CD8-positive, alpha-beta memory T cell (primary cell): ENCODE measurements at regions not wholly inside any gene's neighbourhood (a gene's known extent, or its start where the extent isn't known, plus 50 kb on each side); places are given as distances from the start of the nearest gene placed in this dataset.

Experiments used
- CTCF ChIA-PET: fragments of 350-600 bp; sonication (Branson Sonifier 250); formaldehyde crosslinking; loops from one replicate; lab custom pipeline; 2021; ENCODE audit warnings: antibody characterized with exemption; lab: Charles Lee
- POLR2A ChIA-PET: fragments of 350-600 bp; sonication (Branson Sonifier 250); formaldehyde crosslinking; loops from one replicate; lab custom pipeline; 2021; ENCODE audit warnings: antibody characterized with exemption; lab: Charles Lee
- DNase-seq, 5 donors: peaks; one replicate each; pipeline versions ENCODE4 v3.0.0 to v3.0.0-alpha.2; 2020 to 2022; ENCODE audit warnings: mixed read lengths in 1 of 5
- H3K27ac ChIP-seq: one replicate; pipeline ENCODE4 v1.7.0; 2013; ENCODE audit warnings: low read depth, mild to moderate bottlenecking, low read length, moderate library complexity
- H3K27me3 ChIP-seq: 2 replicates; pipeline ENCODE4 v1.7.0; 2013; ENCODE audit warnings: low read length, mild to moderate bottlenecking; ENCODE audit not compliant: insufficient read depth, poor library complexity, severe bottlenecking
- H3K36me3 ChIP-seq: 2 replicates; pipeline ENCODE4 v1.7.0; 2013; ENCODE audit warnings: mild to moderate bottlenecking, low read length, moderate library complexity; ENCODE audit not compliant: insufficient read depth
- H3K4me1 ChIP-seq: 2 replicates; pipeline ENCODE4 v1.7.0; 2013; ENCODE audit warnings: mild to moderate bottlenecking, low read length, moderate library complexity; ENCODE audit not compliant: insufficient read depth
- H3K4me3 ChIP-seq: 2 replicates; pipeline ENCODE4 v1.7.0; 2013; ENCODE audit warnings: mild to moderate bottlenecking, low read length
- H3K9me3 ChIP-seq: 2 replicates; pipeline ENCODE4 v1.7.0; 2013; ENCODE audit warnings: mild to moderate bottlenecking, low read length
- H3K27ac Mint-ChIP-seq, 8 donors: one replicate each; pipeline ENCODE4 v1.8.0; 2020 to 2021; ENCODE audit warnings: mixed read lengths in 8 of 8, mild to moderate bottlenecking in 6 of 8, inconsistent platforms in 3 of 8, moderate library complexity in 3 of 8
- H3K27me3 Mint-ChIP-seq, 2 donors: one replicate each; pipeline ENCODE4 v1.8.0; 2020 to 2021; ENCODE audit warnings: mixed read lengths in 2 of 2, mild to moderate bottlenecking in 1 of 2, moderate library complexity in 1 of 2
- H3K36me3 Mint-ChIP-seq, 3 donors: one replicate each; pipeline ENCODE4 v1.8.0; 2020 to 2021; ENCODE audit warnings: mixed read lengths in 3 of 3, inconsistent platforms in 1 of 3, mild to moderate bottlenecking in 1 of 3
- H3K4me1 Mint-ChIP-seq, 3 donors: one replicate each; pipeline ENCODE4 v1.8.0; 2020 to 2021; ENCODE audit warnings: mixed read lengths in 3 of 3, inconsistent platforms in 1 of 3, mild to moderate bottlenecking in 1 of 3
- H3K4me3 Mint-ChIP-seq, 7 donors: one replicate each; pipeline ENCODE4 v1.8.0; 2020 to 2021; ENCODE audit warnings: mixed read lengths in 7 of 7, mild to moderate bottlenecking in 6 of 7, moderate library complexity in 4 of 7, inconsistent platforms in 2 of 7
- H3K9me3 Mint-ChIP-seq, 5 donors: one replicate each; pipeline ENCODE4 v1.8.0; 2020 to 2022; ENCODE audit warnings: mixed read lengths in 5 of 5, mild to moderate bottlenecking in 3 of 5, moderate library complexity in 2 of 5, inconsistent platforms in 1 of 5

DNA sequence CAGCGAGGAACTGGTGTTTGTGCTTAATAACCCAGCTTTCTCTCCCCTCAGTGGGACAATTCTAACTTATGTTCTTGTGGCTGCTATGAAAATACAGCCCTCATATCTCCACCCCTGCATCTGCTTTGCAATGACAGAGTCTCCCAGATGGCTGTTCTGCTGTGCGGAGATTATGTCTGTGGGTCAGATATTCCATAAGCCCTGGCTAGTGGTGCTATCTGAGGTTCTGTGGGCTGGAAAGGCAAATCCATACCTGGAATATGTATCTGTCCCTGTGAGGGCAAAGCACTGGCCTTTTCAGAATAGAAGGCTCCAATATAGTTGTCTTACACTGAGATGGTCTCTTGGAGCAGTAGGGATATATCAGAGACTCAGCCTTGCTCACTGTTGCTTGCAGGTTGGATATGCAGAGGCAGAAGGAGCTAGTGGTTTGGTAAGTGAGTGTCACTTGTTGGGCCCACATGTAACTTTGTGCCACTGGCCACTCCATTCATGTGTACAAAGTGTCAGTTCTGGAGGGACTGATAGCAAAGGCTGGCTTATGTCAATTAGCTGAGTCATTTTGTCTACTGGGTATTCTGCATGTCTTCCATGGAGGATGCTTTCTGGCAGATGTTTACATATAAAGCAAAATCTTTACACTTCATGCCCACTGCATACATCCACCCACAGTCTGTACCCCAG, 246.6 kb downstream of the FAM76B start:
- H3K4me1 ChIP-seq: peaks cover 19% of the 10 kb centered on the region
- Mint-ChIP-seq H3K27me3 (peaks cover 0 to 8% of the 10 kb centered on the region in 2 donors), H3K36me3 (no peaks in the 10 kb centered on the region), H3K4me3 (no peak overlapping the region), H3K9me3 (no peaks in the 10 kb centered on the region), H3K27ac (peak overlapping the region in 1 of 8 donors; percentile 41), H3K4me1 (peaks cover 0 to 7% (median under 1%) of the 10 kb centered on the region in 3 donors)
- H3K27ac ChIP-seq: peak overlapping the region; percentile 38
- H3K9me3 ChIP-seq: no peaks in the 10 kb centered on the region
- no peak overlapping the region for H3K4me3 ChIP-seq
- ChIA-PET POLR2A (interaction anchor here (0.6 kb wide), 1 partner anchor 213 kb away, joined by 4 read pairs; no protein-coding TSS in a partner anchor), CTCF (interaction anchor here (2.1 kb wide), 1 partner anchor 10 kb away, joined by 7 read pairs; no protein-coding TSS in a partner anchor)
- DNase-seq: no peak
- no peaks in the 10 kb centered on the region for H3K27me3 ChIP-seq
- no peaks in the 10 kb centered on the region for H3K36me3 ChIP-seq

DNA sequence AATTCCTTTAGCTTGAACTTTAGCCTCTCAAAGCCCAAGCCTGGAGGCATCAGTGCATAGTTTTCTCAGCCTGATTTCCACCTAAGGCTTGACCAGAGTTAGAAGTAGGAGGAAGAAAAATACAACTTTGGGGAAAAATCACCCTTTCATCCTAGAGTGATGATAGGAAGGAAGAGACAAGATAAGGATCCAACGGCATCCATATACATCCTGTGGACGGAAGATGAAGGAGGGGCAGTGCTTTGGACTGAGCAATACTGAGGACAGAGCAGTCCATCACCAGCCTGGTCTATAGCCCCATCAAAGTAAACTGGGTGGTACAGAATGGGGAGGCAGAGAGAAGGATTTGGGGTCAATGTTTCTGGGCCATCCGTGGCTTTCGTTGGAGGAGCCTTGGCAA, 247.9 kb downstream of the FAM76B start:
- no peaks in the 10 kb centered on the region for H3K36me3 ChIP-seq
- no peak overlapping the region for H3K4me3 ChIP-seq
- H3K4me1 ChIP-seq: peaks cover 6% of the 10 kb centered on the region
- Mint-ChIP-seq H3K9me3 (no peaks in the 10 kb centered on the region), H3K27ac (peak overlapping the region in 1 of 8 donors; percentile 56), H3K36me3 (no peaks in the 10 kb centered on the region), H3K4me3 (no peak overlapping the region), H3K4me1 (no peaks in the 10 kb centered on the region), H3K27me3 (peaks cover 0 to 8% of the 10 kb centered on the region in 2 donors)
- no peak overlapping the region for H3K27ac ChIP-seq
- DNase-seq: no peak
- POLR2A ChIA-PET: no interaction called here
- H3K27me3 ChIP-seq: no peaks in the 10 kb centered on the region
- CTCF ChIA-PET: no interaction called here
- H3K9me3 ChIP-seq: no peaks in the 10 kb centered on the region

DNA sequence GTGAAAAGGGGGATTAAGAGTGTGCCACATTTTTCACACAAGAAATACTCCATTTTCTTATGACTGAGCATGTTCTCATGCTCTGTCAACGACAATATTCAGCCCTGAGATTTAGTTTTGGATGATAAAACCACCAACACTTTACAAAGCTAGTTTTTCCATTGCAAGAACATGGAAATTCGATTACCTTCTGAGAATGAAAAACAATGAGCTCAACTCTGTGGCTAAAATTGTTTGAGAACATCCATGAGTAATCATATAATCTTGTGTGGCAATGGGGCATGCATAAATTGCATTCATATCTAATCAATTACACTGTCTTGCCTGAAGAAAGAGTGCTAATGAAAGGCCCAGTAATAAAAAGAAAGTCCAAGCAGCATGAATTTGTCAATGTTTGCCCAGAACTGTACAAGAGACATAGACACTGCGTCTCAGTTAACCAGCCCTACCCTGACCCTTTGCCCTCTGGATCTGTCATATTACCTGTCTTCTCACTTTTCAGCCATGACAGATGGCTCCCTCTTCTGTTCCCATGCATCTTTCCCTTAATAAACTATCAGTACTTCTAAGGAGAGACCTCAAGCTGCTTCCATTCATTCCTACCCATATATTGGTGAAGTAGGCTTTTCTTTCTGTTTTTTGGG, 253.4 kb downstream of the FAM76B start:
- no peak overlapping the region for H3K27ac ChIP-seq
- peaks cover 4 to 16% of the 10 kb centered on the region in 2 donors for H3K27me3 Mint-ChIP-seq
- H3K4me3 Mint-ChIP-seq: no peak overlapping the region
- no peaks in the 10 kb centered on the region for H3K36me3 ChIP-seq
- peak overlapping the region in 1 of 8 donors; percentile 2 for H3K27ac Mint-ChIP-seq
- H3K36me3 Mint-ChIP-seq: peaks cover 0 to 14% (median 2%) of the 10 kb centered on the region in 3 donors
- H3K4me1 ChIP-seq: no peaks in the 10 kb centered on the region
- DNase-seq: no peak
- no peaks in the 10 kb centered on the region for H3K4me1 Mint-ChIP-seq
- ChIA-PET POLR2A (no interaction called here), CTCF (interaction anchor here (0.8 kb wide), 1 partner anchor 384 kb away, joined by 3 read pairs; no protein-coding TSS in a partner anchor)
- no peaks in the 10 kb centered on the region for H3K9me3 ChIP-seq
- H3K27me3 ChIP-seq: no peaks in the 10 kb centered on the region
- H3K4me3 ChIP-seq: no peak overlapping the region
- peaks cover 0 to 12% (median 3%) of the 10 kb centered on the region in 5 donors for H3K9me3 Mint-ChIP-seq

DNA sequence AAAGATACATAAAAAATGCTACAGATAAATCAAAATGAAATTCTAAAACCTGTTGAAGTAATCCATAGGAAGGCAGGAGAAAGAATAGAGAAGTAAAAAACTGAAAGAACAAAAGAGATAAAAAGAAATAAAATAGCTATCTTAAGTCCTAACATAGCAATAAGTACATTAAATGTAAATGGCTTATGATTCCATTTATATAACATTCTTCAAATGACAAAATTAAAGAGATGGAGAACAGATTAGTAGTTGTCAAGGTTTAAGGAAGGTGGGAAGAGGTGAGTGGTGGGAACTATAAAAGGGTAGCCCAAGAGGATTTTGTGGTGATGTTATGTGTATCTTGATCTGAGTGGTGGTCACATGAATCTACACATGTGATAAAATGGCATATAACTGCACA, 254.8 kb downstream of the FAM76B start:
- Histone ChIP-seq H3K4me1 (no peaks in the 10 kb centered on the region), H3K27me3 (no peaks in the 10 kb centered on the region), H3K36me3 (no peaks in the 10 kb centered on the region), H3K9me3 (no peaks in the 10 kb centered on the region), H3K27ac (no peak overlapping the region), H3K4me3 (no peak overlapping the region)
- ChIA-PET POLR2A (no interaction called here), CTCF (no interaction called here)
- Mint-ChIP-seq H3K36me3 (peaks cover 0 to 14% (median 2%) of the 10 kb centered on the region in 3 donors), H3K4me3 (no peak overlapping the region), H3K27ac (no peak overlapping the region), H3K4me1 (no peaks in the 10 kb centered on the region), H3K9me3 (peaks cover 0 to 12% (median 3%) of the 10 kb centered on the region in 5 donors), H3K27me3 (peaks cover 5 to 29% of the 10 kb centered on the region in 2 donors)
- DNase-seq: no peak

DNA sequence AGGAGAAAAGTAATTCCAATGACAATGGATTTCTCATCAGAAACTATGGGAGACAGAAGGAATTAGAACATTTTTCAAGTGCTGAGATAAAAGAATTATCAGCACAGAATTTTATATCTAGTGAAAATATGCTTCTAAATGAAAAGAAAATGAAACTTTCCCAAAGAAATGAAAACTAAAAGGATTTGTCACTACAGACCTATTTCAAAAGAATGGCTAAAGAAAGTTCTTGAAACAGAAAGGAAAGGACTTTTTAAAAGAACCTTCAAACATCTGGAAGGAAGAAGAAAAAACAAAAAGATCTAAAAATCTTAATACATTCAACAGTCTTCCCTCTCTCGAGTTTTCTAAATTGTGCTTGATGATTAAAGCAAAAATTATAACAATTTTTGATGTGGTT, 255.4 kb downstream of the FAM76B start:
- no peaks in the 10 kb centered on the region for H3K36me3 ChIP-seq
- Mint-ChIP-seq H3K27me3 (peaks cover 5 to 28% of the 10 kb centered on the region in 2 donors), H3K9me3 (peaks cover 0 to 12% (median 3%) of the 10 kb centered on the region in 5 donors), H3K4me1 (no peaks in the 10 kb centered on the region), H3K27ac (no peak overlapping the region), H3K4me3 (no peak overlapping the region), H3K36me3 (peaks cover 0 to 14% (median 2%) of the 10 kb centered on the region in 3 donors)
- H3K4me3 ChIP-seq: no peak overlapping the region
- H3K9me3 ChIP-seq: no peaks in the 10 kb centered on the region
- H3K27ac ChIP-seq: no peak overlapping the region
- CTCF ChIA-PET: no interaction called here
- H3K4me1 ChIP-seq: no peaks in the 10 kb centered on the region
- H3K27me3 ChIP-seq: no peaks in the 10 kb centered on the region
- DNase-seq: no peak
- POLR2A ChIA-PET: no interaction called here

DNA sequence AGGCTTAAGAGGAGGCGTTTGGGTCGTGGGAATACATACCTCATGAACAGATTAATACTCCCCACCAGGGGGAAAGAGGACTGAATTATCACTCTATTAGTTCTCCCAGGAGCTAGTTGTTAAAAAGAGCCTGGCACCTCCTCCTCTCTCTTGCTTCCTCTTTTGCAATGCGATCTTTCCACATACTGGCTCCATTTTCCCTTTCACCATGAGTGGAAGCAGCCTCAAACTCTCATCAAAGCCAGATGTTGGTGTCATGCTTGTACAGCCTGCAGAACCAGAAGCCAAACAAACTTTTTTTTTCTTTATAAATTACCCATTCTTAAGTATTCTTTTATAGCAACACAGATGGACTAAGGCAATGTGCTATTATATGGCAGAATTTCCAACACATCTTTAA, 258.5 kb downstream of the FAM76B start:
- Histone ChIP-seq H3K27me3 (no peaks in the 10 kb centered on the region), H3K4me1 (no peaks in the 10 kb centered on the region), H3K36me3 (no peaks in the 10 kb centered on the region), H3K27ac (no peak overlapping the region), H3K9me3 (no peaks in the 10 kb centered on the region), H3K4me3 (no peak overlapping the region)
- Mint-ChIP-seq H3K27ac (no peak overlapping the region), H3K4me3 (no peak overlapping the region), H3K9me3 (peaks cover 0 to 12% (median 3%) of the 10 kb centered on the region in 5 donors), H3K36me3 (peaks cover 0 to 14% (median 2%) of the 10 kb centered on the region in 3 donors), H3K4me1 (no peaks in the 10 kb centered on the region), H3K27me3 (peaks cover 6 to 25% of the 10 kb centered on the region in 2 donors)
- POLR2A ChIA-PET: no interaction called here
- no peak for DNase-seq
- CTCF ChIA-PET: no interaction called here

DNA sequence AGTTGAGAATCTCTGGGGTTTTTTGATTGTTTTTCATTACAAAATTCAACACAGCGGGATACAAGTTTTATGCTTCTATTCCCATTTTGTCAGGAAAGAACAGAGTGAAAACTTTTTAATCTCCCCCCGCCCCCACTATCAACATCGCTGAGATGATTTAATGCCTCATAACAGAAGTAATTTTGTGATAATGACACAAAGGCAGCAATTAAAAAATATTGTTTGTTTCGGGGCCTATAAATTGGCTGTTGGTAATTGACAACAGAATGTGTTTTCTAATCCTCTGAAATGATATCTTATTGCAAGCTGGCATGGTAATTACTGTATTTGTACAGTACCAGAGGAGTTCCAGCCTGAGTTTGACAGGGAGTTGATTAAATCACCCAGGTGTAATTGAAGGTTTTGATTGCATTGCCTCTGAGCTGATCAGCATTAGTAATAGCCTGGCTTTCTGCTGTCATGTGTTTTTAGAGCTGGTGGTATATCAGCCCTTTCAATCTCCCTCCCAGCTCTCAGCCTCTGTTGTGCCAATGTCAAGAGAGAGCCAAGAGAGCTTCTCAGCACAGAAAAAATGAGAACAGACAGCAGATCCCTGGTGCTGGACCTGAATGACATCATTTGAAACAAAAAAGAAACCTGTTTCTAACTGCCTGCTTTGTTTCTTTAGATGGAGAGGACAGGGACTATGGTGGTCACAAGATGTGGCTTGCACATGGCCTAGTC, 265.1 kb downstream of the FAM76B start:
- Histone ChIP-seq H3K36me3 (no peaks in the 10 kb centered on the region), H3K4me3 (no peak overlapping the region), H3K4me1 (no peaks in the 10 kb centered on the region), H3K9me3 (no peaks in the 10 kb centered on the region), H3K27ac (no peak overlapping the region), H3K27me3 (no peaks in the 10 kb centered on the region)
- Mint-ChIP-seq H3K9me3 (no peaks in the 10 kb centered on the region), H3K27me3 (peaks cover 1 to 4% of the 10 kb centered on the region in 2 donors), H3K36me3 (no peaks in the 10 kb centered on the region), H3K4me3 (no peak overlapping the region), H3K4me1 (no peaks in the 10 kb centered on the region), H3K27ac (no peak overlapping the region)
- POLR2A ChIA-PET: no interaction called here
- CTCF ChIA-PET: no interaction called here
- DNase-seq: no peak

DNA sequence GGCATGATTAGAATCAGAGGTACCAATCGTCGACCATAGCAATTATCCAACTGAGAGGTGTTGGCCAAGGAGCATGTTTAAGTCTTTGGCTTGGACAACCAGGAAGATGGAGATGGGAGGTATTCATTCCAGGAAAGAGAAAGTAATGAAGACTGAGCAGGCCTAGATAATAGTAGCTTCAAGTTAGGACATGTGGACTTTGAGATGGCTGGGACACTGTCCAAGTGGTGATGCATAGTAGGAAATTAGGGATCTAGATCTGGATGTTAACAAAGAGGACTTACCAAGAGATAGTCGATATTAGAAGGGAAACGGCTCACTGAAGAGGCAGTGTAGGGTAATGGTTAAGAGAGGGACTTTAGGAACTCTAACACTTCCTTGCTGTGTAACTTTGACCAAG, 266.7 kb downstream of the FAM76B start:
- Histone ChIP-seq H3K36me3 (no peaks in the 10 kb centered on the region), H3K9me3 (no peaks in the 10 kb centered on the region), H3K27ac (no peak overlapping the region), H3K27me3 (no peaks in the 10 kb centered on the region), H3K4me1 (no peaks in the 10 kb centered on the region), H3K4me3 (no peak overlapping the region)
- CTCF ChIA-PET: interaction anchor here (0.8 kb wide), 1 partner anchor 29 kb away, joined by 3 read pairs; no protein-coding TSS in a partner anchor
- POLR2A ChIA-PET: no interaction called here
- Mint-ChIP-seq H3K27me3 (peaks cover 0 to 1% of the 10 kb centered on the region in 2 donors), H3K4me3 (no peak overlapping the region), H3K36me3 (no peaks in the 10 kb centered on the region), H3K27ac (no peak overlapping the region), H3K4me1 (no peaks in the 10 kb centered on the region), H3K9me3 (no peaks in the 10 kb centered on the region)
- no peak for DNase-seq
